DOHH2 (cell line): ENCODE measurements at regions not wholly inside any gene's neighbourhood (a gene's known extent, or its start where the extent isn't known, plus 50 kb on each side); places are given as distances from the start of the nearest gene placed in this dataset.

ENCODE experiments used
- H3F3A ChIP-seq: fragments of 200-600 bp; sonication (generic), shearing (Covaris generic); 2 replicates; pipeline ENCODE4 v1.6.0; 2016; ENCODE audit warnings: antibody characterized with exemption, mild to moderate bottlenecking; ENCODE audit not compliant: control insufficient read depth, insufficient read depth
- H3K27ac ChIP-seq: fragments of 200-600 bp; sonication (generic); 2 replicates; pipeline ENCODE4 v1.5.1; 2014; ENCODE audit warnings: low read depth, mild to moderate bottlenecking, low read length, moderate library complexity
- H3K27me3 ChIP-seq: fragments of 200-600 bp; sonication (generic); 2 replicates; pipeline ENCODE4 v1.6.1; 2014; ENCODE audit warnings: mild to moderate bottlenecking, low read length, mixed read lengths; ENCODE audit not compliant: control insufficient read depth
- H3K36me3 ChIP-seq: fragments of 200-600 bp; sonication (generic); 2 replicates; pipeline ENCODE4 v1.6.1; 2014; ENCODE audit warnings: mild to moderate bottlenecking, low read length, moderate library complexity, mixed read lengths; ENCODE audit not compliant: control insufficient read depth
- H3K4me1 ChIP-seq: fragments of 200-600 bp; sonication (generic); 2 replicates; pipeline ENCODE4 v1.6.1; 2014; ENCODE audit warnings: mild to moderate bottlenecking, low read length, mixed read lengths; ENCODE audit not compliant: control insufficient read depth
- H3K4me2 ChIP-seq: fragments of 200-600 bp; sonication (generic); 2 replicates; pipeline ENCODE4 v1.6.0; 2014; ENCODE audit warnings: mild to moderate bottlenecking, low read length, moderate library complexity
- H3K4me3 ChIP-seq: fragments of 200-600 bp; sonication (generic); 2 replicates; pipeline ENCODE4 v1.5.1; 2014; ENCODE audit warnings: mild to moderate bottlenecking, low read length, mixed read lengths
- H3K79me2 ChIP-seq: fragments of 200-600 bp; sonication (generic); 2 replicates; pipeline ENCODE4 v1.6.1; 2014; ENCODE audit warnings: mild to moderate bottlenecking, low read length, mixed read lengths; ENCODE audit not compliant: control insufficient read depth
- H3K9me2 ChIP-seq: fragments of 200-600 bp; sonication (generic); replicated peaks from 2 replicates; pipeline ENCODE4 v1.6.1; 2014; ENCODE audit warnings: mild to moderate bottlenecking, low read length, mixed read lengths; ENCODE audit not compliant: control insufficient read depth
- H3K9me3 ChIP-seq: fragments of 200-600 bp; sonication (generic); 2 replicates; pipeline ENCODE4 v1.6.1; 2014; ENCODE audit warnings: antibody characterized with exemption, low read length, mixed read lengths; ENCODE audit not compliant: control insufficient read depth, insufficient read depth
- H4K20me1 ChIP-seq: fragments of 200-600 bp; sonication (generic); 2 replicates; pipeline ENCODE4 v1.6.0; 2014; ENCODE audit warnings: low read depth, mild to moderate bottlenecking, antibody characterized with exemption, low read length, moderate library complexity; ENCODE audit not compliant: control insufficient read depth, insufficient read depth
- CTCF ChIP-seq: fragments of 200-600 bp; sonication (generic); IDR thresholded peaks from one replicate; pipeline ENCODE4 v1.5.1; 2014; ENCODE audit warnings: antibody characterized with exemption, mild to moderate bottlenecking, low read depth, low read length; ENCODE audit not compliant: poor library complexity, severe bottlenecking
- EZH2phosphoT487 ChIP-seq: fragments of 200-600 bp; sonication (generic); IDR thresholded peaks from 2 replicates; pipeline ENCODE4 v1.6.1; 2017; ENCODE audit warnings: borderline replicate concordance, mild to moderate bottlenecking, antibody characterized with exemption, low read length, moderate library complexity, mixed read lengths

- no peak overlapping the region for H3K4me3 ChIP-seq
- H3K36me3 ChIP-seq: no peaks in the 10 kb centered on the region
- TF ChIP-seq CTCF (no peak), EZH2phosphoT487 (no peak)
- H3F3A ChIP-seq: no peaks in the 10 kb centered on the region
- no peak overlapping the region for H3K4me2 ChIP-seq
- H4K20me1 ChIP-seq: no peaks in the 10 kb centered on the region
- no peaks in the 10 kb centered on the region for H3K9me2 ChIP-seq
- H3K9me3 ChIP-seq: no peaks in the 10 kb centered on the region
- H3K27me3 ChIP-seq: no peaks in the 10 kb centered on the region
- peaks cover 10% of the 10 kb centered on the region for H3K4me1 ChIP-seq
- H3K27ac ChIP-seq: no peak overlapping the region
- no peaks in the 10 kb centered on the region for H3K79me2 ChIP-seq
Observed at GRCh38 chr4:115310641-115311040, 197.2 kb upstream of the NDST4 start.

GRCh38 chr4:115294717-115295116 lies 181.3 kb upstream of the NDST4 start:
- no peaks in the 10 kb centered on the region for H4K20me1 ChIP-seq
- no peaks in the 10 kb centered on the region for H3K79me2 ChIP-seq
- no peak overlapping the region for H3K4me2 ChIP-seq
- TF ChIP-seq CTCF (no peak), EZH2phosphoT487 (no peak)
- no peaks in the 10 kb centered on the region for H3F3A ChIP-seq
- no peak overlapping the region for H3K4me3 ChIP-seq
- H3K4me1 ChIP-seq: peaks cover 8% of the 10 kb centered on the region
- no peaks in the 10 kb centered on the region for H3K27me3 ChIP-seq
- H3K9me2 ChIP-seq: no peaks in the 10 kb centered on the region
- no peaks in the 10 kb centered on the region for H3K9me3 ChIP-seq
- no peak overlapping the region for H3K27ac ChIP-seq
- no peaks in the 10 kb centered on the region for H3K36me3 ChIP-seq

GRCh38 chr4:115293093-115293462 lies 179.7 kb upstream of the NDST4 start:
- TF ChIP-seq CTCF: no peak
- no peak for TF ChIP-seq EZH2phosphoT487
- Histone ChIP-seq H3K4me1 (peaks cover 8% of the 10 kb centered on the region), H3K4me3 (no peak overlapping the region), H3F3A (no peaks in the 10 kb centered on the region), H3K9me3 (no peaks in the 10 kb centered on the region), H3K9me2 (no peaks in the 10 kb centered on the region), H3K27ac (no peak overlapping the region), H3K27me3 (no peaks in the 10 kb centered on the region), H3K79me2 (no peaks in the 10 kb centered on the region), H4K20me1 (no peaks in the 10 kb centered on the region), H3K4me2 (no peak overlapping the region), H3K36me3 (no peaks in the 10 kb centered on the region)

DNA sequence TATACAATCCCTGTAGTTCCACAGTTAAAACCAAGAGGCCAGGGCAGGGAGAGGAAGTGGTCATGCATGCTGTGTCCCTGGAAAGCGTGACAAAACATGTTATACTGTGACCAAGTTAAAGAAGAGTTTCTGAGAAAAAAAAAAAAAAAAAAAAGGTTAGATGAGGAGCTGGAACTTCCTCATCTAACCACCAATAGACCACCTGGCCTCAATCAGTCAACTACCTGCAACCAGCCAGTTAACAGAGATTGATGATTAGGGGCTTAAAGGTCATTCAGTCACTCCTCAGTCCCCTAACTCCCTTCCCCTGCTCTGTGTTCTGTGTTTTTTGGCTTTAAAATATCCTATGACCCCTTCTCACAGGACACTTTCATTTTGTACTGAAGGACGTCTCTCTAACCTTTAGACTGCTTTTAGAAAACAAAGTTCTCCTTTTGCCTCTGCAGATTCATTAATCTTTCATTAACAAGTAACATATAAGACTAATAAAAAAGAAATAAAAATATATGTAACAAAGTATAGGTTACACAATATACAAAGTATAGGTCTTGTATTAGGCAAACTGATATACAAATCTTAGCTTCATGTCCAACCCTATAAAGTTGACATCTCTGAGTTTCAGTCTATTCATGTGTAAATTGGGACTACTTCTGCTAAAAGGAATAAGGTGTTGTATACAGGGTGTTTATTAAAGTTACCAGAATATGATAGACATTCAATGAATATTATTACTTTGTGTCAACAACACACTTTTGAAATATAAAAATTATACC lies 179.1 kb upstream of the NDST4 start:
- Histone ChIP-seq H3K9me2 (no peaks in the 10 kb centered on the region), H3K4me3 (no peak overlapping the region), H3K4me1 (peaks cover 8% of the 10 kb centered on the region), H3K36me3 (no peaks in the 10 kb centered on the region), H3K79me2 (no peaks in the 10 kb centered on the region), H3F3A (no peaks in the 10 kb centered on the region), H3K27ac (no peak overlapping the region), H4K20me1 (no peaks in the 10 kb centered on the region), H3K27me3 (no peaks in the 10 kb centered on the region), H3K4me2 (peak overlapping the region; percentile 33), H3K9me3 (no peaks in the 10 kb centered on the region)
- TF ChIP-seq EZH2phosphoT487 (no peak), CTCF (no peak)
